Mammary epithelial cell (primary cell): ENCODE measurements at regions not wholly inside any gene's neighbourhood (a gene's known extent, or its start where the extent isn't known, plus 50 kb on each side); places are given as distances from the start of the nearest gene placed in this dataset.

Experiments
- CTCF ChIP-seq, 2 donors: IDR thresholded peaks in 1 of 2; conservative IDR thresholded peaks in 1 of 2; 2 replicates each; pipeline ENCODE4 v1.5.1; 2011 to 2012; ENCODE audit warnings: inconsistent platforms in 2 of 2, low read length in 2 of 2, mild to moderate bottlenecking in 2 of 2, control low read depth in 1 of 2, low read depth in 1 of 2; ENCODE audit not compliant: insufficient read depth in 1 of 2; ENCODE audit errors: extremely low read depth in 1 of 2
- EZH2 ChIP-seq: IDR thresholded peaks from 2 replicates; pipeline ENCODE4 v1.6.1; 2012; ENCODE audit warnings: low read length, inconsistent platforms, borderline replicate concordance

GRCh38 chr10:90612276-90612675 lies 245.6 kb downstream of the HTR7 start:
- no peak for TF ChIP-seq CTCF (conservative IDR thresholded peaks at IDR 0.05 in 1 of 2, IDR thresholded peaks at IDR 0.05 in 1 of 2; ENCODE audit: extremely low read depth in 1 of 2, insufficient read depth in 1 of 2, low read depth in 1 of 2, low read length in 2 of 2)
- no peak for TF ChIP-seq EZH2
